Activated naive CD8-positive, alpha-beta T cell (primary cell): ENCODE measurements at regions not wholly inside any gene's neighbourhood (a gene's known extent, or its start where the extent isn't known, plus 50 kb on each side); places are given as distances from the start of the nearest gene placed in this dataset.

Experiments
- H3K27ac Mint-ChIP-seq: one replicate; pipeline ENCODE4 v1.8.0; 2021; ENCODE audit warnings: mixed read lengths
- H3K27me3 Mint-ChIP-seq: one replicate; pipeline ENCODE4 v1.8.0; 2021; ENCODE audit warnings: mixed read lengths
- H3K36me3 Mint-ChIP-seq: one replicate; pipeline ENCODE4 v1.8.0; 2021; ENCODE audit warnings: mixed read lengths
- H3K4me1 Mint-ChIP-seq: one replicate; pipeline ENCODE4 v1.8.0; 2021; ENCODE audit warnings: low read depth, mixed read lengths
- H3K4me3 Mint-ChIP-seq: one replicate; pipeline ENCODE4 v1.8.0; 2021; ENCODE audit warnings: mild to moderate bottlenecking, mixed read lengths
- H3K9me3 Mint-ChIP-seq: one replicate; pipeline ENCODE4 v1.8.0; 2021; ENCODE audit warnings: low read depth, mixed read lengths

DNA sequence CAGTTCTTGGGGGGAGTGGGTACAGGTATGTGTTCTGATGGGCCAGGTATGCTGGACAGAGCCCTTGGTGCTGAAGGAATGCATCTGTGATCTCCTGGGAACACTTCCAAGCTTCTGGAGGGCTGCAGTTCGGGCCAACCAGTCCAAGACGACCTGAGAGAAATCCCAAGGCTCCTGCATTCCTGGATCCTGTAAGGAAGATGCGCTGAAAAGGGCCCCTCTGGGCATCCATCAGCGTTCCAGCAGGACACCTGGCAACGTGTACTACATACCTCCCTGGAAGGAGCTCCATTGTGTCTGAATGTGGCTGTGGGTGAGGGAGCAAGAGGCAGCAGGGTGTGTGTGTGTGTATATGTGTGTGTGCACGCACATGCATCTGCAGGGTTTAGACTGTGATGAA is 144.7 kb downstream of the FAM43A start:
- Mint-ChIP-seq H3K27me3 (no peaks in the 10 kb centered on the region), H3K4me3 (no peak overlapping the region), H3K4me1 (no peaks in the 10 kb centered on the region), H3K36me3 (no peaks in the 10 kb centered on the region), H3K27ac (no peak overlapping the region), H3K9me3 (no peaks in the 10 kb centered on the region)

DNA sequence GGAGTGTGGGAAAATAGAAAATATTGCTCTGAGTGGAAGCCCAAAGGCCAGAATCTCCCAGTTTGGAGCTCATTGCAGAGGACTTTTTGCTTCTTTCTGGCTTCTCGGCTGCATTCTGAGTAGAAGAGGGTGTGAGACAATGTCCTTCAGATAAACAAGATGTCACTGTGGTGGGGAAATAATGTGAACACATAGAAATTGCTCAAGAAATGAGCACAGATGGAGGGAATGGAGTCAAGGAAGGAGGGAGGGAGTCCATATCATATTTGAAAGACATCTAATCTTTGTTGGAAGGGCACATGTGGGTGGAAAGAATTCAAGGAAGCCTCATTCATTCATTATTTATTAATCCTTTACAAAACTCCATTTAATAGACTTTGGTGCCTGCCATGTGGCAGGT is 145.3 kb downstream of the FAM43A start:
- Mint-ChIP-seq H3K27me3 (no peaks in the 10 kb centered on the region), H3K36me3 (no peaks in the 10 kb centered on the region), H3K4me1 (no peaks in the 10 kb centered on the region), H3K27ac (no peak overlapping the region), H3K9me3 (no peaks in the 10 kb centered on the region), H3K4me3 (no peak overlapping the region)

- H3K9me3 Mint-ChIP-seq = no peaks in the 10 kb centered on the region
- H3K27ac Mint-ChIP-seq = no peak overlapping the region
- no peaks in the 10 kb centered on the region for H3K4me1 Mint-ChIP-seq
- no peaks in the 10 kb centered on the region for H3K36me3 Mint-ChIP-seq
- no peaks in the 10 kb centered on the region for H3K27me3 Mint-ChIP-seq
- H3K4me3 Mint-ChIP-seq = no peak overlapping the region
These were observed 146.8 kb downstream of the FAM43A start for GRCh38 chr3:194832346-194833104.

DNA sequence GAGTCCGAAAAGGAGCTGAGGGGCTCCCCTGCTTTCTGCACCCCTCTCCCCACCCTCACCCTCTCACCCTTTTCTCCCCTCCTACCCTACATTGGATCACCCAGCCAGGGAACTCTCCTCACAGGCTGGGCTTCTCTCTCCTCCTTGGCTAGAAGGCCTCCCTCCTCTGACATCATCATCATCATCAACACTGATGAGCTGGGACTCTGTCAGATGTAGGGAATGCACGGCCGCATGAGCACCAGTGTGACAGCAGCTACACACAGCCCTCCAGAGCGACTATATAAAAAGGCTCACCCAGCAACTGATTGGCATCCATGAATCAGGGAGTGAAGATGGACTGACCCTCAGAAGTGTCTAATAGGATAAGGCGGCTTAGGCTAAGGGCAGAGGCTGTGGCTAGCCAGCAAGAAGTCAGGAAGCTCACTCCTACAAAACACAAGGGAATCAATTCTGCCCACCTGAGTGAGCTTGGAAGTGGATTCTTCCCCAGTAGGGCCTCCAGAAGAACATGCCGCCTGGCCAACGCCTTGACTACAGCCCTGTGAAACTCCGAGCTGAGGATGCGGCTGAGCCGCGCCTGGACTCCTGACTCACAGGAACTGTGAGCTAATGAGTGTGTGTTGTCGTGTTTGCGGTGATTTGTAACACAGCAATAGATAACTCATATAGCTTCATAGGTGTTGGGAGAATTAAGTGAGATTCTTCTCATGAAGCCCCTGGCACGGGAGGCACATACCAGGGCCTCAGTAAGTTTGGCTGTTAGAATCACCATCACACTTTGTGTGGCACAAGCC is 147.6 kb downstream of the FAM43A start:
- Mint-ChIP-seq H3K4me3 (no peak overlapping the region), H3K9me3 (no peaks in the 10 kb centered on the region), H3K4me1 (no peaks in the 10 kb centered on the region), H3K27me3 (no peaks in the 10 kb centered on the region), H3K27ac (no peak overlapping the region), H3K36me3 (no peaks in the 10 kb centered on the region)

DNA sequence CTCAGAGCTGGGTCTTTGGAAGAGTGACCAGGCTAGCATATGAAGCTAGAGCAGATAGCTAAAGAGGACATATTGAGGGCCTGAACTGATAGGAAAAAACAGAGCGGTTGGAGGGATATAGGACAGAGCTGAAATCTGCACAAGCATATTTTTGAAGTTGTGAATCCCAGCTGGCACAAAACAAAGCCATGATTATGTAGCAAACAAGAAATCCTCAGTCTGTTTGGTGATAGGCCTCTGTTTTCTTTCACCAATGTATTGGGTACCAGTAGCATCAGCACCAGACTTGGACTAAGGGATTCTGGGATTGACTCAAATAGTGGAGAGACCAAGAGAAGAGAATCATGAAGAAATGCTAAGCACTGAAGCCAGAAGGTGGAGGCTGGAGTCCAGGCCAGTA is 151.0 kb downstream of the FAM43A start:
- Mint-ChIP-seq H3K27me3 (no peaks in the 10 kb centered on the region), H3K36me3 (no peaks in the 10 kb centered on the region), H3K4me3 (no peak overlapping the region), H3K4me1 (no peaks in the 10 kb centered on the region), H3K27ac (no peak overlapping the region), H3K9me3 (no peaks in the 10 kb centered on the region)

GRCh38 chr3:194837457-194838127 is 151.9 kb downstream of the FAM43A start:
- Mint-ChIP-seq H3K4me1 (no peaks in the 10 kb centered on the region), H3K9me3 (no peaks in the 10 kb centered on the region), H3K27me3 (no peaks in the 10 kb centered on the region), H3K4me3 (no peak overlapping the region), H3K36me3 (no peaks in the 10 kb centered on the region), H3K27ac (no peak overlapping the region)

GRCh38 chr3:194838236-194838635 is 152.6 kb downstream of the FAM43A start:
- no peaks in the 10 kb centered on the region for H3K27me3 Mint-ChIP-seq
- no peak overlapping the region for H3K27ac Mint-ChIP-seq
- no peaks in the 10 kb centered on the region for H3K9me3 Mint-ChIP-seq
- H3K4me1 Mint-ChIP-seq = no peaks in the 10 kb centered on the region
- no peak overlapping the region for H3K4me3 Mint-ChIP-seq
- H3K36me3 Mint-ChIP-seq = no peaks in the 10 kb centered on the region

DNA sequence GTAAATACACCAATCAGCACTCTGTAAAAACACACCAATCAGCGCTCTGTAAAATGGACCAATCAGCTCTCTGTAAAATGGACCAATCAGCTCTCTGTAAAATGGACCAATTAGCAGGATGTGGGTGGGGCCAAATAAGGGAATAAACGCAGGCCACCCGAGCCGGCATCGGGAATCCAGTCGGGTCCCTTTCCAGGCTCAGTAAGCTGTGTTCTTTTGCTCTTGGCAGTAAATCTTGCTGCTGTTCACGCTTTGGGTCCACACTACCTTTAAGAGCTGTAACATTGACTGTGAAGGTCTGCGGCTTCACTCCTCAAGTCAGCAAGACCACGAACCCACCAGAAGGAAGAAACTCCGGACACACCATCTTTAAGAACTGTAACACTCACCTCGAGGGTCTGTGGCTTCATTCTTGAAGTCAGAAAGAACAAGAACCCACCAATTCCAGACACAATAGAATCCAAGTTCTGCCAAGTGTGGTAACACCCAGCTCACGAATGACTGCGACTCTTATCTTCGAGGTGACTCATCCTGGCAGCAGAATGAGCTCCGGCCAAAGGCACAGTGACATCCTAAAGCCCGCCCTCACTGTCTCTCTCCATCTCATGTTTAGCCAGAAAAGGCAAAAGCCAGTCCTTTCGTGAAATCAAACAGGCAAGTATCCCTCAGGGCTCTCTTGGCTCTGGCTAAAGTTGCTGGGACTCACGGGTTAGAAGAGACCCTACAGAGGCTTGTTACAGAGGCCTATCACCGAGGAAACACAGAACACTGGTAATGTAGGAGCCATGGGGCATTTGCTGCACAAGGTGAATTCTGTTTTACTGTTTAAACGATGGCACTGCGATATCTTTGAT is 155.2 kb downstream of the FAM43A start:
- Mint-ChIP-seq H3K4me1 (no peaks in the 10 kb centered on the region), H3K9me3 (no peaks in the 10 kb centered on the region), H3K27me3 (no peaks in the 10 kb centered on the region), H3K4me3 (no peak overlapping the region), H3K27ac (no peak overlapping the region), H3K36me3 (no peaks in the 10 kb centered on the region)

- Mint-ChIP-seq H3K27ac (no peak overlapping the region), H3K9me3 (no peaks in the 10 kb centered on the region), H3K4me1 (no peaks in the 10 kb centered on the region), H3K36me3 (no peaks in the 10 kb centered on the region), H3K4me3 (no peak overlapping the region), H3K27me3 (no peaks in the 10 kb centered on the region)
These were observed 155.8 kb downstream of the FAM43A start for GRCh38 chr3:194841515-194841841.

GRCh38 chr3:194843556-194843955 is 157.9 kb downstream of the FAM43A start:
- no peaks in the 10 kb centered on the region for H3K27me3 Mint-ChIP-seq
- H3K9me3 Mint-ChIP-seq = no peaks in the 10 kb centered on the region
- no peaks in the 10 kb centered on the region for H3K36me3 Mint-ChIP-seq
- no peak overlapping the region for H3K27ac Mint-ChIP-seq
- no peaks in the 10 kb centered on the region for H3K4me1 Mint-ChIP-seq
- H3K4me3 Mint-ChIP-seq = no peak overlapping the region

DNA sequence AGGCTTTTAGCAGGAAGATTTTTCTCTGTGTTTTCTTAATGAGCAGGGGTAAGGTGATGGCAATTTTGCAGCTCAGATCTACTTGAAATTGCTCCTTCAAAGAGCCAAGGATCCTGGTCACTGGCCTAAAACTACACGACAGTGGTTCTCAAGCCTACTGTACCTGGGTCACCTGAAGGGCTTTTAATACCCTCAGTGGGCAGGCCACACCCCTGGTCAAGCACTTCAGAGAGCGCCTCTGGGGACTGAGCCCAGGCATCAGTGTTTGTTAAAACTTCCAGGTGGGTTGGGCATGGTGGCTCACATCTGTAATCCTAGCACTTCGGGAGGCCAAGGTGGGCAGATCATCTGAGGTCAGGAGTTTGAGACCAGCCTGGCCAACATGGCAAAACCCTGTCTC is 158.4 kb downstream of the FAM43A start:
- H3K27me3 Mint-ChIP-seq = no peaks in the 10 kb centered on the region
- no peak overlapping the region for H3K4me3 Mint-ChIP-seq
- H3K27ac Mint-ChIP-seq = no peak overlapping the region
- no peaks in the 10 kb centered on the region for H3K36me3 Mint-ChIP-seq
- no peaks in the 10 kb centered on the region for H3K4me1 Mint-ChIP-seq
- no peaks in the 10 kb centered on the region for H3K9me3 Mint-ChIP-seq

DNA sequence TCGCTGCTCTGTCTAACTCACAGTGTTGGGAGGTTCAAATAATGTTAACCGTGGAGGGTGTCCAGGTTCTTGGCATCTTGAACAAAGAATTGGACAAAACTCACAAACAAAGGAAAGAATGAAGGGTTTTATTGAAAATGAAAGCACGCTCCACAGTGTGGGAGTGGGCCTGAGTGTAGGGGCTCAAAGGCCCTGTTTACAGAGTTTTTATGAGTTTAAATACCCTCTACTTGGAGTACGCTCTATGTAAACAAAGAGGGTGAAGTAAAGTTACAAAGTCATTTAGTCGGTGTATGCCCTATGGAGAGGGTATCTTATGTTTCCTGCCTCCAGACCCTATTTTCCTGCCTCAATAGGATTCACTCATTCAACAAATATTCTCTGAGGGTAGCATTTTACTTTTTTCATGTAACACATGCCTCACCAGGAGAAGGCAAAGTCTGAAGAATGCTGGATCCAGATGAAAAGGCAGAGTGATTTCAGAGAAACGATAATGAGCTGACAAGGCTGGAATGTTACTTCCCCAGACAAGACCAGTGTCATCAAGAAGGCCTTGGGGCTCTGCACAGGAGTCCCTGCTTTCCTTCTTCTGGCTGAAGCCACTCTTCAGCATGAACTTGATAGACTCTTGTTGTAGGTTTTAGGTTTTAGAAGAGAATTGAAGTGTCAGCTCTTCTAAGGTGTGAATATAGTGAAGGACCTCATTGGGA is 163.6 kb downstream of the FAM43A start:
- H3K4me1 Mint-ChIP-seq = no peaks in the 10 kb centered on the region
- H3K27ac Mint-ChIP-seq = no peak overlapping the region
- no peaks in the 10 kb centered on the region for H3K36me3 Mint-ChIP-seq
- H3K27me3 Mint-ChIP-seq = no peaks in the 10 kb centered on the region
- no peaks in the 10 kb centered on the region for H3K9me3 Mint-ChIP-seq
- no peak overlapping the region for H3K4me3 Mint-ChIP-seq

DNA sequence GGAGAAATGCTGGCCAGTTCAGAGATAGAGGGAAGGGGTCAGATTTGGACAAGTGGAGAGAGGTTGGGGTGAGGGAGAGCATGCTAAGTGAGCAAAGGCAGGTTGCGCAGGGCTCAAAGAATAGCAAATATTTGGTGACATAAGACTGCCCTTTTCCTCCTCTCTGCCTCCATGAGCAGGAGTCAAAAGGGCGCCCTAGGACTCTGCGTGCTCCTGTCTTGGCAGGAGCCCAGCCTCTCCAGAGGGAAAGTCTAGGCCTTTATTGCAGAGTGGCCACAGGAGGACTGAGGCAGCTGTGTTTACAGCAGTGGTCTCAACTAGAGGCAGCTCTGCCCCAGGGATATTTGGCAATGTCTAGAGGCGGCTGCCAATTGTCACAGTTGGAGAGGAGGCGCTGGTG is 165.6 kb downstream of the FAM43A start:
- Mint-ChIP-seq H3K27me3 (no peaks in the 10 kb centered on the region), H3K27ac (no peak overlapping the region), H3K9me3 (no peaks in the 10 kb centered on the region), H3K36me3 (no peaks in the 10 kb centered on the region), H3K4me1 (no peaks in the 10 kb centered on the region), H3K4me3 (no peak overlapping the region)

DNA sequence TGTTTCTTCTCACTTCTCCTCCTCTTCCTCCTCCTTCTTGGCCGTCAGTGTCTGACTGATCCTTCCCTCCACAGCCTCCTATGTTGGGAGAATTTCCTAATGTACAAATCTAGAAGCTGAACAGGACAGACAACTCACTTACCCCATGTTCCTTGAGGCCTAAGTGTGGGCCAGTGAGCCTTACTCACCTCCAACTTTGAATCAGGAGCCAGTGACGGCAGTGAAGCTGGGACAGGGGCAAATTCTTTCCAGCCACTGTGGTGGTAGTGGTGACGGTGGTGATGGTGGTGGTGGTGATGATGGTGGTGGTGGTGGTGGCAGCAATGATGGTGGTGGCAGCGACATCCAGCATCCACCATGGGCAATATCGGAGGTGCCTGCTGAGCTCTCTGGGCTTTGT is 166.3 kb downstream of the FAM43A start:
- Mint-ChIP-seq H3K27me3 (no peaks in the 10 kb centered on the region), H3K4me3 (no peak overlapping the region), H3K4me1 (no peaks in the 10 kb centered on the region), H3K27ac (no peak overlapping the region), H3K9me3 (no peaks in the 10 kb centered on the region), H3K36me3 (no peaks in the 10 kb centered on the region)
